ENCODE measurements at regions not wholly inside any gene's neighbourhood (a gene's known extent, or its start where the extent isn't known, plus 50 kb on each side); places are given as distances from the start of the nearest gene placed in this dataset.

- TF ChIP-seq PAX5 (IDR thresholded peaks at IDR 0.05; ENCODE audit: insufficient read depth, low read length, severe bottlenecking), result no peak
- no peak for TF ChIP-seq POLR2AphosphoS5 (IDR thresholded peaks at IDR 0.05; ENCODE audit: low read depth, low read length)
- TF ChIP-seq SPI1 (IDR thresholded peaks at IDR 0.05; ENCODE audit: low read depth, low read length), result no peak
- no peak for TF ChIP-seq POLR2A (IDR thresholded peaks at IDR 0.05; ENCODE audit: low read depth, low read length)
These were observed 177.5 kb upstream of the CAND1 start for GRCh38 chr12:67091678-67092077.

Data from GM12891 (cell line).